Endothelial cell of umbilical vein (primary cell): ENCODE measurements at regions not wholly inside any gene's neighbourhood (a gene's known extent, or its start where the extent isn't known, plus 50 kb on each side); places are given as distances from the start of the nearest gene placed in this dataset.

Source experiments
- BruUV-seq: library from RNA; stranded (reverse); fragments of 400-500 nt; replicated peaks from 2 replicates; lab custom pipeline; 2021; lab: Mats Ljungman, UMichigan
- CTCF ChIA-PET: fragments of 300-600, 350-600 bp; sonication (Branson Sonifier 250); formaldehyde crosslinking; loops from one replicate; lab custom pipeline; 2021; ENCODE audit warnings: antibody characterized with exemption, inconsistent platforms; lab: Charles Lee
- POLR2A ChIA-PET: fragments of 300-600, 350-600 bp; sonication (Branson Sonifier 250); formaldehyde crosslinking; loops from one replicate; lab custom pipeline; 2021; ENCODE audit warnings: antibody characterized with exemption, inconsistent platforms; lab: Charles Lee
- DNase-seq: peaks from one replicate; pipeline ENCODE4 v3.0.0-alpha.2; 2011; ENCODE audit warnings: low read depth, low spot score
- FAIRE-seq: peaks from 2 replicates; lab custom pipeline; 2011; peaks lifted over from hg19 to GRCh38; lab: Jason Lieb, UNC
- H2AFZ ChIP-seq: 2 replicates; pipeline ENCODE4 v1.6.0; 2012; ENCODE audit warnings: low read depth, low read length, control low read depth, inconsistent platforms
- H3K27ac ChIP-seq: 2 replicates; pipeline ENCODE4 v1.5.1; 2011; ENCODE audit warnings: low read depth, mild to moderate bottlenecking, control low read depth, low read length, moderate library complexity; ENCODE audit not compliant: insufficient read depth
- H3K27me3 ChIP-seq, 2 experiments: 2 replicates each; pipeline versions ENCODE4 v1.6.0 to v1.6.1; 2011; ENCODE audit warnings: low read length in 2 of 2, mixed read lengths in 1 of 2; ENCODE audit not compliant: control insufficient read depth in 2 of 2, insufficient read depth in 2 of 2
- H3K36me3 ChIP-seq, 2 experiments: 2 replicates in 1 of 2; 3 replicates in 1 of 2; pipeline ENCODE4 v1.5.1; 2011; ENCODE audit warnings: low read length in 2 of 2, mild to moderate bottlenecking in 1 of 2, moderate library complexity in 1 of 2; ENCODE audit not compliant: control insufficient read depth in 2 of 2, insufficient read depth in 2 of 2; ENCODE audit errors: extremely low read depth in 1 of 2
- H3K4me1 ChIP-seq: 3 replicates; pipeline ENCODE4 v1.5.1; 2011; ENCODE audit warnings: mild to moderate bottlenecking, low read length; ENCODE audit not compliant: control insufficient read depth, insufficient read depth; ENCODE audit errors: extremely low read depth
- H3K4me2 ChIP-seq: 2 replicates; pipeline ENCODE4 v1.6.1; 2011; ENCODE audit warnings: low read length, control low read depth, mixed read lengths; ENCODE audit not compliant: insufficient read depth
- H3K4me3 ChIP-seq, 3 experiments: fragments of 200-600 bp in 1 of 3; sonication (generic), shearing (Covaris generic) in 1 of 3; replicated peaks in 1 of 3; 2 replicates each; pipeline ENCODE4 v1.5.1; 2011 to 2016; ENCODE audit warnings: control low read depth in 3 of 3, low read length in 3 of 3, mild to moderate bottlenecking in 2 of 3, inconsistent platforms in 1 of 3, low read depth in 1 of 3, moderate library complexity in 1 of 3; ENCODE audit not compliant: insufficient read depth in 1 of 3
- H3K79me2 ChIP-seq: 2 replicates; pipeline ENCODE4 v1.6.0; 2012; ENCODE audit warnings: low read length, inconsistent platforms; ENCODE audit not compliant: control insufficient read depth, insufficient read depth
- H3K9ac ChIP-seq: replicated peaks from 2 replicates; pipeline ENCODE3; 2011; ENCODE audit warnings: low read length, control low read depth; ENCODE audit not compliant: insufficient read depth; ENCODE audit errors: extremely low read depth
- H3K9me1 ChIP-seq: replicated peaks from 3 replicates; pipeline ENCODE4 v1.6.0; 2011; ENCODE audit warnings: mild to moderate bottlenecking, low read length; ENCODE audit not compliant: control insufficient read depth, insufficient read depth; ENCODE audit errors: extremely low read depth
- H3K9me3 ChIP-seq: replicated peaks from 2 replicates; pipeline ENCODE4 v1.5.1; 2012; ENCODE audit warnings: low read length, inconsistent platforms; ENCODE audit not compliant: control insufficient read depth, insufficient read depth
- H4K20me1 ChIP-seq: replicated peaks from 2 replicates; pipeline ENCODE3; 2011; ENCODE audit warnings: mild to moderate bottlenecking, low read length; ENCODE audit not compliant: control insufficient read depth, insufficient read depth; ENCODE audit errors: extremely low read depth
- EZH2 ChIP-seq: IDR thresholded peaks from 2 replicates; pipeline ENCODE4 v1.6.1; 2012; ENCODE audit warnings: borderline replicate concordance, low read depth, mild to moderate bottlenecking, moderate library complexity, low read length, inconsistent platforms; ENCODE audit not compliant: severe bottlenecking
- FOS ChIP-seq: IDR thresholded peaks from 2 replicates; pipeline ENCODE4 v1.6.1; 2011; ENCODE audit warnings: mild to moderate bottlenecking, low read length, moderate library complexity, borderline replicate concordance; ENCODE audit not compliant: insufficient read depth
- GATA2 ChIP-seq: IDR thresholded peaks from 2 replicates; pipeline ENCODE4 v1.7.0; 2011; ENCODE audit warnings: low read depth, mild to moderate bottlenecking, moderate library complexity, mixed read lengths, low read length; ENCODE audit not compliant: insufficient read length, insufficient read depth
- JUN ChIP-seq: IDR thresholded peaks from 2 replicates; pipeline ENCODE4 v1.6.1; 2011; ENCODE audit warnings: borderline replicate concordance, low read depth; ENCODE audit not compliant: insufficient read length, insufficient read depth
- MYC ChIP-seq: IDR thresholded peaks from one replicate; pipeline ENCODE4 v1.6.1; 2011; ENCODE audit warnings: mild to moderate bottlenecking, low read depth, low read length
- POLR2A ChIP-seq: IDR thresholded peaks from 2 replicates; pipeline ENCODE4 v1.6.1; 2012; ENCODE audit warnings: low read depth, mild to moderate bottlenecking, control low read depth, low read length
- POLR2AphosphoS5 ChIP-seq: IDR thresholded peaks from 2 replicates; pipeline ENCODE4 v1.6.1; 2012; ENCODE audit warnings: low read depth, mild to moderate bottlenecking, control low read depth, low read length, moderate library complexity; ENCODE audit not compliant: insufficient read depth
- dilution Hi-C: fragments of 300-500 bp; cut with MboI; formaldehyde crosslinking; loops from one replicate; pipeline ENCODE4 v1.15.0; 2019; ENCODE audit warnings: low sequenced_read_pairs; ENCODE audit not compliant: extremely low pct_ligation_motif_present
- intact Hi-C: fragments of 100-400 bp; cut with micrococcal nuclease; formaldehyde crosslinking; loops from one replicate; pipeline ENCODE4 v1.10.0; 2022
- TF ChIP-seq, protein P1 (sequence below): IDR thresholded peaks from 2 replicates; pipeline ENCODE4 v1.6.1; 2011; ENCODE audit not compliant: insufficient read depth, insufficient read length
- TF ChIP-seq, protein P2 (sequence below), 2 donors: IDR thresholded peaks; 1 replicate in 1 of 2; 2 replicates in 1 of 2; pipeline ENCODE4 v1.5.1; 2011; ENCODE audit warnings: low read length in 2 of 2, mild to moderate bottlenecking in 2 of 2, moderate library complexity in 2 of 2, control low read depth in 1 of 2, inconsistent platforms in 1 of 2, low read depth in 1 of 2; ENCODE audit not compliant: insufficient read depth in 1 of 2; ENCODE audit errors: extremely low read depth in 1 of 2

DNA sequence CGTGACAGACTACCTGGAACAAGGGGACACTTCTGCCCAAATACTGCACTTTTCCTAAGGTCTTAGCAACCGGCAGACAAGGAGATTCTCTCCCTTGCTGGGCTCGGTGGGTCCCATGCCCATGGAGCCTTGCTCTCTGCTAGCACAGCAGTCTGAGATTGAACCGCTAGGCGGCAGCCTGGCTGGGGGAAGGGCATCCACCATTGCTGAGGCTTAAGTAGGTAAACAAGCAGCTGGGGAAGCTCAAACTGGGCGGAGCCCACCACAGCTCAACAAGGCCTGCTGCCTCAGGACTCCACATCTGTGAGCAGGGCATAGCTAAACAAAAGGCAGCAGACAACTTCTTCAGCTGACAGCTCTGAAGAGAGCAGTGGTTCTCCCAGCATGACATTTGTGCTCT lies 87.8 kb upstream of the ASCC3 start:
- Histone ChIP-seq H3K27me3 (no peaks in the 10 kb centered on the region), H3K4me3 (no peak overlapping the region), H3K4me2 (no peak overlapping the region), H3K9ac (no peak overlapping the region), H3K79me2 (no peaks in the 10 kb centered on the region), H3K9me1 (no peaks in the 10 kb centered on the region), H3K27ac (no peak overlapping the region), H3K4me1 (no peaks in the 10 kb centered on the region), H4K20me1 (no peaks in the 10 kb centered on the region), H3K36me3 (no peaks in the 10 kb centered on the region), H2AFZ (no peak overlapping the region), H3K9me3 (no peaks in the 10 kb centered on the region)
- BruUV-seq, result no TSS peak
- CTCF ChIA-PET, result no interaction called here
- TF ChIP-seq FOS (no peak), JUN (no peak), EZH2 (no peak), MYC (no peak), GATA2 (no peak), POLR2A (no peak), POLR2AphosphoS5 (no peak)
- TF ChIP-seq, protein P1, sequence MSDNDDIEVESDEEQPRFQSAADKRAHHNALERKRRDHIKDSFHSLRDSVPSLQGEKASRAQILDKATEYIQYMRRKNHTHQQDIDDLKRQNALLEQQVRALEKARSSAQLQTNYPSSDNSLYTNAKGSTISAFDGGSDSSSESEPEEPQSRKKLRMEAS, result no peak
- TF ChIP-seq, protein P2, sequence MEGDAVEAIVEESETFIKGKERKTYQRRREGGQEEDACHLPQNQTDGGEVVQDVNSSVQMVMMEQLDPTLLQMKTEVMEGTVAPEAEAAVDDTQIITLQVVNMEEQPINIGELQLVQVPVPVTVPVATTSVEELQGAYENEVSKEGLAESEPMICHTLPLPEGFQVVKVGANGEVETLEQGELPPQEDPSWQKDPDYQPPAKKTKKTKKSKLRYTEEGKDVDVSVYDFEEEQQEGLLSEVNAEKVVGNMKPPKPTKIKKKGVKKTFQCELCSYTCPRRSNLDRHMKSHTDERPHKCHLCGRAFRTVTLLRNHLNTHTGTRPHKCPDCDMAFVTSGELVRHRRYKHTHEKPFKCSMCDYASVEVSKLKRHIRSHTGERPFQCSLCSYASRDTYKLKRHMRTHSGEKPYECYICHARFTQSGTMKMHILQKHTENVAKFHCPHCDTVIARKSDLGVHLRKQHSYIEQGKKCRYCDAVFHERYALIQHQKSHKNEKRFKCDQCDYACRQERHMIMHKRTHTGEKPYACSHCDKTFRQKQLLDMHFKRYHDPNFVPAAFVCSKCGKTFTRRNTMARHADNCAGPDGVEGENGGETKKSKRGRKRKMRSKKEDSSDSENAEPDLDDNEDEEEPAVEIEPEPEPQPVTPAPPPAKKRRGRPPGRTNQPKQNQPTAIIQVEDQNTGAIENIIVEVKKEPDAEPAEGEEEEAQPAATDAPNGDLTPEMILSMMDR (IDR thresholded peaks at IDR 0.05; ENCODE audit: extremely low read depth in 1 of 2, insufficient read depth in 1 of 2, low read depth in 1 of 2, low read length in 2 of 2), result no peak
- intact Hi-C loops (no loop called here), dilution Hi-C loops (no loop called here)
- DNase-seq, result no peak
- POLR2A ChIA-PET, result no interaction called here
- FAIRE-seq, result no peak
